GM21515 (cell line): ENCODE measurements at regions not wholly inside any gene's neighbourhood (a gene's known extent, or its start where the extent isn't known, plus 50 kb on each side); places are given as distances from the start of the nearest gene placed in this dataset.

Experiments used
- ATAC-seq: cut with Tn5 transposase; IDR thresholded peaks from one replicate; pipeline ENCODE4 v1.9.1; 2021; ENCODE audit not compliant: unreplicated experiment

DNA sequence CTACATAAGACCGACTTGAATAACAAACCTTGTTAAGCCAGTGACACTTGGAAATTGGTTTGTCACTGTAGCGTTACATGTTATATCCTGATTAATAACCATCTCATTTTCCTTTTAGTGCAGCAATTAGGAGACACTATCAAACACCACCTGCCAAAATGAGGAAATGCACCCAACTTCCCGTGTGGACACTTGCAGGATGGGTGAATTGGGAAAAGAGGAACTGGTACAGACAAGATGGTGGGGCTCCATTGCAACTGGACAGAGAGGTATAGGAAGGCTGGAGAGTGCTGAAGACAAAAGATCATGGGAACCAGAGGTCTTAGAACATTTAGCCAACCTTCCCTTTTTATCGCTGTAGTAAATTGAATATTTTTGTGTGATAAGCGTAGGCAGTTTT is 816.3 kb upstream of the HS6ST1 start:
- ATAC-seq: no peak

DNA sequence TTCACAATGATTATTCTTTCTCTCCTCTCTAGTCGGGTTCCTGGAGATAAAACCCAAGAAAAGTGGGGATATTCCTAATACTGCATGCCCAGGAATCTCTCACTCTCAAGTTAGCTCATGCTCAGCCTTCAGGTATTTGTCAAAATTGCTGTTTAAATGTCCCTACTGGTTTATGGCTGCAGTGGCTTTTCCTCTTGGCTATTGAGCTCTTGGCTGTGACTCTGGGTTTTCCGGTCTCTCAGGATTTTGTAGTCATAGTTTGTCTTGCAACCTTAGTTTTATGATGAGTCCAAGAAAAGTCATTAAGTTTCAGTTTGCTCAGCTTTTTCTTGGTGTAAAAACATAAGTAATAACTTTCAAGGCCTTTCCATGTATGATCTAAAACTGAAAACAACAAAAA is 820.7 kb upstream of the HS6ST1 start:
- ATAC-seq: no peak

DNA sequence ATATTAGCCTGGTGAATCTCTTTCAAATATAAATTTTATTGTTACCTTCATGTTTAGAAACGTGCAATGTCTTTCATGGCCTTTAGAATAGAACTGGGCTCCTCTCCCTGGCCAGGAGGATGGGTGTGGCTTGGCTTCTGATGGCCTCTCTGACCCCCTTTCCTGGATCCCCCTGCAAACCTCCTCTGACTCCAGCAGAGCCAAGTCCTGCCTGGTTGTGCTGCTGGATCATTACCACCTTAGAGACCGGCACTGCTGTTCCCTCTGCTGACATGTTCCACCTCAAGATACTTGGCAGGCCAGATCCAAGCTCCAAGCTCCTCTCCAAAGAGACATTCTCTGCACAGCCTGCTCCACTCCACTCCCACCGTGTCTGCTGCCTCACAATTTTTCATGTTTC is 823.8 kb upstream of the HS6ST1 start:
- ATAC-seq: no peak

DNA sequence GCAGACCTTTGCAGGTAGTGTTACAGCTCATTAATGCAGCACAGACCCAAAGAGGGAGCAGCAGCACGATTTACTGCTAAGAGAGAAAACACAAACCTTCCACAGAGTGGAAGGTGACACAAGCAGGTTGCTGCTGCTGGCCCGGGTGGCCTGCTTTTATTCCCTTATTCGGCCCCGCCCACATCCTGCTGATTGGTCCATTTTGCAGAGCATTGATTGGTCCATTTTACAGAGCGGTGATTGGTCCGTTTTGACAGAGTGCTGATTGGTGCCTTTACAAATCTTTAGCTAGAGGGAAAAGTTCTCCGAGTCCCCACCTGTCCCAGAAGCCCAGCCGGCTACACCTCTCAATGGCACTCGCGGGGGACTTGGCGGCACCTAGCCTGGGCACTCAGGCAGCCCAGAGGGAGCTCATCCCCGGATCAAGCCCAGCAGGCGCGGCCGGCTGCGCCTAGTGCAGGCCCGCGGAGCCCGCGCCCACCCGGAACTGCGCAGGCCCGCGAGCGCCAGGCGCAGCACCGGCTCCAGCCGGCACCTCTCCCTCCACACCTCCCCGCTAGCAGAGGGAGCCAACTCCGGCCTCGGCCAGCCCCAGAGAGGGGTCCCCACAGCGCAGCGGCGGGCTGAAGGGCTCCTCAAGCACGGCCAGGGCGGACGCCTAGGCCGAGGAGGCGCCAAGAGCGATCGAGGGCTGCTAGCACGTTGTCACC is 825.6 kb upstream of the HS6ST1 start:
- no peak for ATAC-seq

DNA sequence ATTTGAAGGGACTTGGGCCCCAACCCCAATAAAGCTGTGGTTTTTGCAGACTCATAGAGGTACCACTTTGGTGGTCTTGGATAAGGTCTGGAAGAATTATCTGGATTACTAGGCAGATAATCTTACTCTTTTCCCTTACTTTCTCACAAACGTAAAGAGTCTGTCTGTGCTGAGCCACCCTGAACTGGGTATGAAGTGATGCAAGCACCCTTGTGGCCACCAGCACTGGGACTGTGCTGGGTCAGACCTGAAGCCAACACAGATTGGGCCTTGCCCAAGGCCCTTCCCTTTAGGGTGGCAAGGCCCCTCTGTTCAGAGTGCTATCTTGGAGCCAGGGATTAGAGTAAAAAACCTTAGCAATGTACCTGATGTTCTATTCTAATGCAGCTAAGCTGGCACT is 827.0 kb upstream of the RAB6C start:
- no peak for ATAC-seq

DNA sequence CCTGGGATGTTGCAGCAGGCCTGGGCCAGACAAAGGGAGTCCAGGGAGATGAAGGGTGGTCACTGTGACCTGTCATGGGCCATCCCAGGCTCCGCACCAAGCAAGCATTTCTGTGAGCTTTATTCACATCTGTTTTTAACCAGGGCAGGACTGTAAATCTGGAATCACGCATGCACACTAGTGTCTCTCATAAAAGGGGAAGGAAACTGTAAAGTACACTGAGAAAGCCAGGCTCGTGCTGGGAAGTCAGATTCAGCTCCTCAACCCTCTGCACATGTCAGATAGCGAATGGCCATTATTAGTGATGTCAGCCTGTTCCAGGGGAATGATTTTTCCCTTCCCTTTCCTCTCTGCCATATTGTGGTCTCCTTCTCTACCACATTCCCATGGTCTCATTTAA is 818.6 kb upstream of the RAB6C start:
- ATAC-seq: no peak

DNA sequence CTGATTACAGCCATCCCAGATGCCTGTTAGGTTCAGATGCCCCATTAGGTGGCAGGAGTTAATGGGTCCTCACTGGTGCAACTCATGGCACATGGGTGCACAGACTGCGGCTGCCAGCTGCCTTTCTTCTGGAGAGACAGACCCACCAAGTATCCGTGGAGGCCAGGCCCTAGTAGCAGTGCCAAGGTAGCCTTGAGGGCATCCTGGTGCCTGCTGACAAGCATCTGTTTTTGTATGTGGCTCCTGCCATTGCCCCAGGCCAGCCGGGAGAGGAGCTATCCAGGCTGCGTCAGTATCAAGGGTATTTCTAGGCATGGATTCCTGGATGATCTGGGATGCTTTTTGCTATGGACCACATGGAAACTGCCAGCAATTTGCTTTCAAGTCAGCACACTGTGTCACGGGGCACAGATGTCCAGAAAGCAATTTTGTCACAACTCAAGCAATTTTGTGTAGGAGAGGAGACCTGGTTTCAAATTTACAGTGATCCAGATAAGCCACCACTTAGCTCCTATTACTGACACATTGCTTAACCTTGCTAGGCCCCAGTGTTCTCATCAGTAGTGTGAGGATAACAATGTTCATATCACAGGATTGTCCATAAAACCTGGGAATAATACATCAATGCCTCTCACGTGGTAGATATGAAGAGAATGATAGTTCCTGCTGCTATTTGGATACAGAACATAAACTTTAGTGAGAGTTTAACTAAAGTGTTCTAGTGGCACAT is 815.1 kb upstream of the RAB6C start:
- ATAC-seq: no peak

DNA sequence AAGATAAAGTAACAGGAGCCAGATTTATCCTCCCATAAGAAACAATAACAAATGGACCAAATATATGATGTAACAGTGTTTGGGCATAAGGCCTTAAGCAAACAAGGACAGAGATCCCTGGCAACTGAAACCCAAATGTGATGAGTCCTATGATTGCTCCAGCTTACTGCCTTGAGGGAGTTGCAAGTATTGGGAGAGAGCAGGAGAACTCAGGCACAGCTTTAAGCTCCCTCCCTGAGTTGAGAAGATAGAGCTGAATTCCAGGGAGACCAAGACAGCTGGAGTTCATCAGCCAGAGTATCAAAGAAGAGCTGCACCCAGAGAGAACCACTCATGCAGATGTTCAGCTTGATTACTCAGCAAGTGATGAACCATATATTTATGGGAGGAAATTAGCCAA is 814.5 kb upstream of the RAB6C start:
- no peak for ATAC-seq

DNA sequence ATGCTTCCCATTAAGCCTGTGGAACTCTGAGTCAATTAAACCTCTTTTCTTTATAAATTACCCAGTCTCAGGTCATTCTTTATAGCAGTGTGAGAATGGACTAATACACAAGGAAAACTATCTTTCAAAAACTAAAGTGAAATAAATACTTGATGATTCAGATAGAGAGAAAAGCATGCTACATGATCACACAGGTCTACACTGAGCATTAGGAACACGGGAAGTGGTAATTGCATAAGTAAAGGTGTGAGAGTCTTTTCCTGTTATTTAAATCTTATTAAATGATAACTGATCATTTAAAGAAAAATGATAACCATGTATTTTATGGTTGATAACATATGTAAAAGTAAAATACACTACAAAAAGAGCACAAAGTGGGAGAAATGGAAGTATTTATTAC is 812.0 kb upstream of the RAB6C start:
- ATAC-seq: no peak

DNA sequence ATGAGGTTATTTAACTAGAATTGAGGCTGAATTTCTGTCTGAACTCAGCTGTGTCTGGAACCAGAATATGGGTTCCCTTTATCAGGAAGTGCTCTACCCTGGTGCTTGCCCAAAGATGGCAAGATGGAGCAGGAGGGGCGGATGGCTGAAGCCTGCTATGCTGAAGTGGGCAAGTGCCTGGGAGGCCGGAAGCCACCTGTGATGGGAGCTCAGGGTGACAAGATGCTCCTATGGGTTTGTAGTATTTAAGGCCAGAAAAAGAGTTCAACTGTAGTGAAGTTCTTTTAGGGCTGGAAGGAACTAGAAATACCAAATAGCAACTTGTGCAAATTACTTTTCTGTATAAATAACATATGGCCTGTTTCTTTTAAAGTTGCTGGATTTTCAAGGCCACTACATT is 808.9 kb upstream of the RAB6C start:
- ATAC-seq: no peak

DNA sequence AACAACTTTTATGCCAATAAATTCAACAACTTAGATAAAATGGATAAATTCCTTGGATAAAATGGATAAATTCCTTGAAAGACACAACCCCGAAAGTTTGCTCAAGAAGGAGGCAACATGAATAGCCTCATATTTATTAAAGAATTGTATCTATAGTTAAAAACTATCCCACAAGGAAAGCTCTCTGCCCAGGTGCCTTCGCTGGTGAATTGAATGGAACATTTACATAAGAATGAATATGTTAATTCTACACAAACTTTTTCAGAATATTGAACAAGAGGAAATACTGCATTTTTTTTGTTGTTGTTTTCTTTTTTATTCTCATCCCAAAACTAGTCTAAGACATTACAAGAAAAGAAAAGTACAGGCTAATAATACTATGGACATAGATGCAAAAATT is 805.3 kb upstream of the RAB6C start:
- ATAC-seq: no peak

DNA sequence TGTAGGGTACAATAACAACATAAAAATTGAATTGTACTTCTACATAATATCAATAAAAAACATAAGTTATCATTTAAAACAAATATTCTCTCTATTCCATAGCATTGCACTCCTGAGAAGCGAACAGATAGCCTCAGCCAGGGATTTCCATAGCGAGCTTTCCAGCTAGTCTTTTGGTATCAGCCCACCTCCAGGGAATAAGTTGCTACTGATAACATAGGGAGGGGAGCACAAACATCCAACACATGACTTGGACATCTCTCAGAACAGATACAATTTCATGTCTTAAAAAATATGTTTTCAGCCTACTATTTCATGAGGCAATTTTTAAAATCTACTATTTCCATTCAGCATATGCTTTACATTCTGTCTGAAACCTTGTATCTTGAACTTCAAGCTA is 804.4 kb upstream of the RAB6C start:
- no peak for ATAC-seq

DNA sequence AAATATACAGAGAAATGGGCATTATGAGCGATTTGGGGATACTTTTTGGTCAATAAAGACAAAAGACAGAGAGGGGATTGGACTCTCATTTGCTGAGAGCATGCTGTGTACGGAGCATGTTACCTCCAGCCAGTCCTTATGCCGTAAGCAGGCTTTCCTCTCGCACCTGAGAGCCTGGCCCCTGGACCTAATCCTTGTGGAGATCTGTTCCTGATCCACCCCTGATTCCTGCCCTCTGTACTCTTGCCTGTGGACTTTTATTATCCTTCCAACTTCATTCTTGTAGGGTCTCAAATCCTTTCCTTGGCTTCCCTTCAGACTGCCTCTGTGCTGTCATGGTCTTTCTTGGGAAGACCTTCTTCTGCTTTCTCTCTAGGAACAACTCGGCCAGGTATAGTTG is 803.1 kb upstream of the RAB6C start:
- no peak for ATAC-seq

DNA sequence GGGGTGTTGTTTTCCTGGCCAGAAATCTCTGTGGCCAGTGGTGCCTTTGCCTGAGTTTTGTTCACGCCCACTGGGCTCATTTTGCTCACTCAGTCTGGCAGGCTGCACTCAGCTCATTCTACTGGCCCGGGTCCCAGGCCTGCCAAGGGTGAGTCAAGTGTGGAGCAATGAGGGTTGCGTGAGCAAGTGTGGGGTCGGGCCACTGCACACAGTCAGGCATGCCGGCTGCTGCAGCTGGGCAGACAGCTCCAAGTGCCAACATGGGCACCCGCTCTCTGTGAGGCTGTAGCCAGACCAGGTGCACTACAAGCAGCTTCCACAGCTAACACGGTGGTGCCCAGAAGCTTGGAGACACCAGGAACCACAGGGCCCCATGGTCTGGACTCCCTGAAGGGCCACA is 801.1 kb upstream of the RAB6C start:
- ATAC-seq: no peak

DNA sequence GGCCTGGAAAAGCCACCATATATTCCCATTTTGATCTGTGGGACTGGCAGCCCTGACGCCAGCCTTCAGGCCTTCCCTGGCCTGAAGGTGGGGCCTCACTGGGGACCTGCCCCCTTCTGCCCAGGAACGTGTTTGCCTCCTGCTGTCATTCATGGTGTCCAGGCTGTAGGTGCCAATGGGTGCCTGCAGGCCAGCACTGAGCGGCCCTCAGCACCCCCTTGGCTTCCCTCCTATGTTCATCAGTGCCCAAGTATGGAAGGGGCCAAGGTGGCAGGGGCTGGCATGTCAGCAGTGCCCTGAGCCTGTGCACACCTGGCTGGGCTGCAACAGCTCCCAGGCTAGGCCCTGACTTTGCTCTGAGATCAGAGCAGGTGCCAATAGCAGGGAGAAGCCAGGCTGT is 800.3 kb upstream of the RAB6C start:
- ATAC-seq: no peak

DNA sequence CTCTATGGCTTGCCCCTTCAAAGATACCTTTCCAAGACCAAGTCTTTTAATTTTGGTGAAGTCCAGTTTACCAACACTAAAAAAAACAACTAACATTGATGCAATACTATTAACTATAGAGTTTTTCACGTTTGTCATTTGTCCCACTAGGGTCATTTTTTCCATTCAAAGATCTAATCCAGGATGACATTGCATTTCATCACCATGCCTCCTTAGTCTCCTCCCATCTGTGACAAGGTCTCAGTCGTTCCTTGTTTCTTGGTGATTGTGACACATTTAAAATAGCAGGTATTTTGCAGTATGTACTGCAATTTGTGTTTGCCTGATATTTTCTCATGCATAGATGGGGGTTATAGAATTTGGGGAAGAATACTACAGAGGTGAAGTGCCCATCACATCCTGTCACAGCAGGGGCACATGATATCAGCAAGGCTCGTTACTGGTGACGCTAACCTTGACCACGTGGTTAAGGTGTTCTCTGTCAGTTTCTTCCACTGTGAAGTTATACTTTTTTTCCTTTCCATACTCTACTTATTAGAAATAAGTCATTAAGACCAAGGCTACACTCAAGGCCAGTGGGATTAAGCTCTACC is 799.2 kb upstream of the RAB6C start:
- no peak for ATAC-seq

DNA sequence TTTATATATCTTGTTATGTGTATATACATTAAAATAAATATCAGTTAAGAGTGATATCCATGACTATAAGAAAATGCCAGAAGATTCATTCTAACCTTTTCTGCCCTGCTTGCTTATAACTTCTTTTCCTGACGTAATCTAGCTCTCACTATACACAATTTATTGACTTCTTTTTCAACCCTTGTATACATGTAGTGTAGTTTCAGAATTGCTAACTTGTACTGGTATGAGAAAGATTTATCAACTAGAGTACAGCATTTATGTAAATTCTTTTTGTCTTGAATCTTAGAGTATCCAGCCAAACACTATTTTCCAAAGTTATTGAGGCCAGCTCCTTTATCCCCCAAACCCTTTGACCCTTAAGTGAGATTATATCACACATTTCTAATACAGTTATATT is 798.0 kb upstream of the RAB6C start:
- ATAC-seq: no peak

DNA sequence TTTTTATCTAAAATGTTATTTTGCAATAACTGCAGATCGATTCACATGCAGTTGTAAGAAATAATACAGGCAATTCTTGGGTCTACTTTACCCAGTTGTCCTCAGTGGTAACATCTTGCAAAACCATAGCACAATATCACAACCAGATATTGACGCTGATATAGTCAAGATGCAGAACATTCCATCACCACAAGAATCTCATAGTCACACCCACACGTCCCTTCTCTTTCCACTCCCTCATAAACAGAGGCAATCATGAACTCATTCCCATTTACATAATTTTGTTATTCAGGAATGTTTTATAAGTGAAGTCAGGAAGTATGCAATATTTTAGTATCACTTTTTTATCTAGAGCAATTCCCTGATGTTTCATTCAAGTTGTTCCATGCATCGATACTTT is 797.5 kb upstream of the RAB6C start:
- no peak for ATAC-seq

DNA sequence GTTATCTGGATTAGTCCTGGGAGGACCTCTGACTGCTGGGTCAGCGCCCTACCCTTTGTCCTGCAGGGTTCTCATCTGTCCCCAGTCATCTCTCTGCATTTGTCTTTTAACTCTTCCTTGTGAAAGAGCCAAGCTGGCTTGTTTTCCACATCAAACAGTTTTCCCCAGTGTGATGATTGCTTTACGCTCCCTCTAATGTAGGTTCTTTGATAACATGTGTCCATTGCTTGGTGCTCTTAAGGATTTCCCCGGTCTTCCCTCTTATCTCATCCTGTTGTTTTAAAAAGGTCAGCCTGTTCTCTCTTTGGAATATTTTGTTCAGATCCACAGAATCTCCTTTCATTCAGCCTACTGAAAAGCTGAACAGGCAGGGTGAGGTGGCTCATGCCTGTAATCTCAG is 792.1 kb upstream of the RAB6C start:
- ATAC-seq: no peak

DNA sequence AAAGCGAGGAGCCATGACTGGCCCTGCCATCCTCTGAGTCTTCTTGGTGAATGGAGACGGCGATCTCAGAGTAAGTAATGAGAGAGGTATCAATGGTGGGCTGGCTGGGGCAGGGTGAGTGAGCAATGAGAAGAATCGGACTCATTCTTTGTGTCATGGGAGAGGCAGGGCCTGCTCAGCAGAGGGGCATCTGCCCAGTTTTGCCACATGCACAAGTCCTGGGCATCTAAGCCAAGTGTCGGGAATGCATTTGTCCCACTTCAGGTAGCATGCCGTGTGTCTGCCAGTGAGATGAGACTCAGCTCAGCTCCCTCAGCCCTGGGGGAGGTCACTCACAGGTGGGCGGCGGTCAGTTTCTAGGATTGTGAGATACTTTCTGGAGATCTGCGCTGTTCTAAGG is 791.0 kb upstream of the RAB6C start:
- no peak for ATAC-seq

DNA sequence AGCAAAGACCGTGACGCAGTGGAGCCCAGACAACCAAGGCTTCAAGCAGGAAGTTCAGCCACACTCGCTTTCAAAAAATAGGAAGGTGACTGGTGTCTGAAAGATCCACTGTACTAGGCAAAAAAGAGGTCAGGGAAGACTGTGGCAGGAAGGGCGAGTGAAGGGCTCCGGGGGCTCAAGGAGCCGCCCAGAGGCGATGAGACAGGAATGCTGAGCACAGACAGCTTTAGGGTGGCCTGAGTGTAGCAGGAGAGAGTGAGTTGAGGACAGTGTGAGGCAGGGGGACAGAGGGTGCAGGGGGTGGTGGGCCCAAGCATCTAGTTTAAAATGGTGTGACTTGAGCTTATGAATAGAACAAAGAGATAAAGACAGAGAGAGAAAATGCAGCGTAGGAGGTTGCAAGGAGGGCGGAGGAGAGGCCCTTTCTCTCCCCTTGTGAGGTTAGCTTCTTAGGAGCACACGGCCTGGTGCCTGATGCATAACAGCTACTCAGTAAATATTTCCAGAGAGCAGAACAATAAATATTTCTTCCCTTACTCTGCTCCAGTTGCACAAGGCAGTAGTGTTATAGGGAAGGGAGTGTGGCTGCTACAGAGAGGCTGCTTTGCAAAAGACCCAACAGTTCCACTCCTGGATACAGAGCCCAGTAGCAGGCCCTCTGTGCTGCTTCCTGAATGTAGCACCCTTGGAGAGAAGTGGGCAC is 789.7 kb upstream of the RAB6C start:
- ATAC-seq: no peak

DNA sequence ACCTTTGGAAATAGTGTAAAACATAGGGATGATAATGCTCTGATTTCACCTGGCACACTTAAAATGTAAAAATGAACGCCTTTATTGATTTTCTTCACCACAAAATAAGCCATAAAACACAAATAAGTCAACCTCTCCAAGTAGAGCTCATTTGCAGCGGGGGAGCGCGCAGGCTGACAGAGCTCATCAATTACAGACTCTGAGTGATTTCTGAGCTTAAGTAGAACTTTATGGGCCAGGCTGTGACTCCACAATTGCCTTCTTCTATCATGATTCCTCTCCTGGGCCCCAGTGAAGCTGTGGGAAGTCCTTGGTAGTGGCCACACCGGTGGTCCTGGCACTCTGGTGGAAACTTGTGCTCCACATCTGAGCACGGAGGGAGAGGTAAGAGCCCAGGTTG is 789.0 kb upstream of the RAB6C start:
- ATAC-seq: no peak
